Fibroblast of lung (primary cell): ENCODE measurements at regions not wholly inside any gene's neighbourhood (a gene's known extent, or its start where the extent isn't known, plus 50 kb on each side); places are given as distances from the start of the nearest gene placed in this dataset.

Source experiments
- DNase-seq, 2 donors: peaks; one replicate each; pipeline versions ENCODE4 v3.0.0 to v3.0.0-alpha.2; 2010; ENCODE audit warnings: low read depth in 2 of 2
- H2AFZ ChIP-seq: 2 replicates; pipeline ENCODE4 v1.5.1; 2012; ENCODE audit warnings: low read length, control low read depth, inconsistent platforms
- H3K27ac ChIP-seq: 2 replicates; pipeline ENCODE4 v1.5.1; 2011; ENCODE audit warnings: low read length, control low read depth; ENCODE audit not compliant: insufficient read depth
- H3K27me3 ChIP-seq: 2 replicates; pipeline ENCODE4 v1.5.1; 2011; ENCODE audit warnings: mild to moderate bottlenecking, low read length; ENCODE audit not compliant: control insufficient read depth, insufficient read depth
- H3K36me3 ChIP-seq: 2 replicates; pipeline ENCODE4 v1.5.1; 2011; ENCODE audit warnings: low read length; ENCODE audit not compliant: control insufficient read depth, insufficient read depth
- H3K4me1 ChIP-seq: 2 replicates; pipeline ENCODE4 v1.5.1; 2011; ENCODE audit warnings: low read length; ENCODE audit not compliant: control insufficient read depth, insufficient read depth; ENCODE audit errors: extremely low read depth
- H3K4me2 ChIP-seq: 2 replicates; pipeline ENCODE4 v1.5.1; 2011; ENCODE audit warnings: low read length, control low read depth; ENCODE audit not compliant: insufficient read depth; ENCODE audit errors: extremely low read depth
- H3K4me3 ChIP-seq, 4 experiments: fragments of 200-600 bp in 1 of 4; sonication (generic) in 1 of 4; replicated peaks in 1 of 4; 2 replicates each; pipeline ENCODE4 v1.5.1; 2011 to 2016; ENCODE audit warnings: low read length in 4 of 4, low read depth in 3 of 4, mild to moderate bottlenecking in 3 of 4, control low read depth in 2 of 4, inconsistent platforms in 1 of 4, mixed read lengths in 1 of 4; ENCODE audit not compliant: insufficient read depth in 1 of 4; ENCODE audit errors: control extremely low read depth in 1 of 4
- H3K79me2 ChIP-seq: 2 replicates; pipeline ENCODE4 v1.5.1; 2012; ENCODE audit warnings: mild to moderate bottlenecking, low read length, inconsistent platforms; ENCODE audit not compliant: control insufficient read depth, insufficient read depth
- H3K9ac ChIP-seq: 2 replicates; pipeline ENCODE4 v1.5.1; 2011; ENCODE audit warnings: mild to moderate bottlenecking, low read length, control low read depth; ENCODE audit not compliant: insufficient read depth
- H3K9me3 ChIP-seq: 2 replicates; pipeline ENCODE4 v1.5.1; 2012; ENCODE audit warnings: low read depth, low read length; ENCODE audit not compliant: control insufficient read depth, insufficient read depth
- H4K20me1 ChIP-seq: 2 replicates; pipeline ENCODE4 v1.5.1; 2011; ENCODE audit warnings: low read length; ENCODE audit not compliant: control insufficient read depth, insufficient read depth; ENCODE audit errors: extremely low read depth
- CTCF ChIP-seq, 2 donors: IDR thresholded peaks in 1 of 2; conservative IDR thresholded peaks in 1 of 2; 1 replicate in 1 of 2; 2 replicates in 1 of 2; pipeline ENCODE4 v1.5.1; 2011 to 2012; ENCODE audit warnings: low read length in 2 of 2, control low read depth in 1 of 2, inconsistent platforms in 1 of 2, low read depth in 1 of 2, mild to moderate bottlenecking in 1 of 2
- EZH2 ChIP-seq: IDR thresholded peaks from 2 replicates; pipeline ENCODE4 v1.5.1; 2012; ENCODE audit warnings: low read length, control low read depth, mild to moderate bottlenecking; ENCODE audit errors: missing control alignments

- Histone ChIP-seq H3K27me3 (no peaks in the 10 kb centered on the region), H3K4me2 (no peak overlapping the region), H3K79me2 (no peaks in the 10 kb centered on the region), H3K4me1 (no peaks in the 10 kb centered on the region), H3K9me3 (no peaks in the 10 kb centered on the region), H3K9ac (no peak overlapping the region), H4K20me1 (no peaks in the 10 kb centered on the region), H3K4me3 (no peak overlapping the region), H2AFZ (no peak overlapping the region), H3K27ac (no peak overlapping the region), H3K36me3 (no peaks in the 10 kb centered on the region)
- TF ChIP-seq EZH2 (no peak), CTCF (conservative IDR thresholded peaks at IDR 0.05 in 1 of 2, IDR thresholded peaks at IDR 0.05 in 1 of 2; ENCODE audit: low read depth in 1 of 2, low read length in 2 of 2) (no peak)
- DNase-seq: no peak
Observed at GRCh38 chr11:91854780-91855179, 369.8 kb upstream of the FAT3 start.

- Histone ChIP-seq H3K27me3 (no peaks in the 10 kb centered on the region), H3K4me1 (no peaks in the 10 kb centered on the region), H3K79me2 (no peaks in the 10 kb centered on the region), H2AFZ (no peak overlapping the region), H4K20me1 (no peaks in the 10 kb centered on the region), H3K36me3 (no peaks in the 10 kb centered on the region), H3K4me3 (no peak overlapping the region), H3K27ac (no peak overlapping the region), H3K9me3 (no peaks in the 10 kb centered on the region), H3K4me2 (no peak overlapping the region), H3K9ac (no peak overlapping the region)
- no peak for DNase-seq
- TF ChIP-seq CTCF (conservative IDR thresholded peaks at IDR 0.05 in 1 of 2, IDR thresholded peaks at IDR 0.05 in 1 of 2; ENCODE audit: low read depth in 1 of 2, low read length in 2 of 2) (no peak), EZH2 (no peak)
Observed at GRCh38 chr11:91854171-91854570, 370.4 kb upstream of the FAT3 start.

GRCh38 chr11:91851908-91852307 lies 372.7 kb upstream of the FAT3 start:
- H3K79me2 ChIP-seq: no peaks in the 10 kb centered on the region
- no peak overlapping the region for H3K9ac ChIP-seq
- no peak overlapping the region for H3K4me3 ChIP-seq
- H2AFZ ChIP-seq: no peak overlapping the region
- no peak for DNase-seq
- no peaks in the 10 kb centered on the region for H3K27me3 ChIP-seq
- H3K36me3 ChIP-seq: no peaks in the 10 kb centered on the region
- no peaks in the 10 kb centered on the region for H3K4me1 ChIP-seq
- no peaks in the 10 kb centered on the region for H3K9me3 ChIP-seq
- no peak overlapping the region for H3K4me2 ChIP-seq
- TF ChIP-seq EZH2 (no peak), CTCF (conservative IDR thresholded peaks at IDR 0.05 in 1 of 2, IDR thresholded peaks at IDR 0.05 in 1 of 2; ENCODE audit: low read depth in 1 of 2, low read length in 2 of 2) (no peak)
- H3K27ac ChIP-seq: no peak overlapping the region
- no peaks in the 10 kb centered on the region for H4K20me1 ChIP-seq
